ENCODE measurements at regions not wholly inside any gene's neighbourhood (a gene's known extent, or its start where the extent isn't known, plus 50 kb on each side); places are given as distances from the start of the nearest gene placed in this dataset.

DNA sequence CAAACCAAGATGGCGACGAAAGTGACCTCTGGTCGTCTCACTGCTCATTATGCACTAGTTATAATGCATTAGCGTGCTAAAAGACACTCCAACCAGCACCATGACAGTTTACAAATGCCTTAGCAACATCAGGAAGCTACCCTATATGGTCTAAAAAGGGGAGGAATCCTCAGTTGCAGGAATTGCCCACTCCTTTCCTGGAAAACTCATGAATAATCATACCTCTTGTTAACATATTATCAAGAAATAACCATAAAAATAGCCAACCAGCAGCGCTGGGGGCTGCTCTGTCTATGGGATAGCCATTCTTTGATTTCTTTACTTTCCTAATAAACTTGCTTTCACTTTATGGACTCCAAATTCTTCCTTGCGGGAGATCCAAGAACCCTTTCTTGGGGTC, 595.7 kb upstream of the KLF4 start:
- no CpG with 5 or more reads among the region's 6 CpGs for WGBS (ENCODE audit: extremely low coverage, insufficient read length, low lambda C conversion rate)
- Histone ChIP-seq H3K27ac (ENCODE audit: insufficient read length, low read depth, low read length) (no peak overlapping the region), H3K9ac (ENCODE audit: extremely low read depth, insufficient read length, low read length) (no peak overlapping the region), H3K56ac (ENCODE audit: insufficient read length, low read depth, low read length) (no peak overlapping the region), H2AK5ac (ENCODE audit: insufficient read length, low read length) (no peak overlapping the region), H2AFZ (ENCODE audit: low read length) (no peak overlapping the region), H2BK20ac (ENCODE audit: low read depth, low read length, poor library complexity, severe bottlenecking) (no peak overlapping the region), H4K5ac (ENCODE audit: insufficient read length, low read depth, low read length) (no peak overlapping the region), H3K4ac (ENCODE audit: low read depth, low read length) (no peak overlapping the region), H3K4me1 (ENCODE audit: insufficient read depth, low read length) (peaks cover 8% of the 10 kb centered on the region; the same call in 1 of the 2 replicates), H3T11ph (ENCODE audit: low read length) (no peak overlapping the region), H4K20me1 (ENCODE audit: control insufficient read depth, insufficient read depth, insufficient read length) (no peaks in the 10 kb centered on the region), H3K4me2 (ENCODE audit: insufficient read depth, insufficient read length, low read length) (no peak overlapping the region), H3K79me1 (ENCODE audit: insufficient read depth, low read depth, low read length, poor library complexity, severe bottlenecking) (no peaks in the 10 kb centered on the region), H2BK12ac (ENCODE audit: insufficient read length, low read depth, low read length) (no peak overlapping the region), H2BK15ac (ENCODE audit: low read depth, low read length) (no peak overlapping the region), H2BK120ac (ENCODE audit: low read depth, low read length, poor library complexity, severe bottlenecking) (no peak overlapping the region), H4K91ac (ENCODE audit: insufficient read length, low read depth, low read length) (no peak overlapping the region), H3K9me3 (ENCODE audit: control insufficient read depth, low read depth, low read length) (no peaks in the 10 kb centered on the region), H3K23ac (ENCODE audit: insufficient read length, low read depth, low read length) (no peak overlapping the region), H3K14ac (ENCODE audit: insufficient read depth, low read length) (no peak overlapping the region), H2BK5ac (ENCODE audit: insufficient read length, low read length) (no peak overlapping the region), H3K18ac (ENCODE audit: insufficient read length, low read depth, low read length) (no peak overlapping the region), H3K23me2 (ENCODE audit: insufficient read length, low read depth, low read length, poor library complexity, severe bottlenecking) (no peaks in the 10 kb centered on the region), H3K79me2 (ENCODE audit: insufficient read depth, low read length) (no peaks in the 10 kb centered on the region), H4K8ac (replicated peaks; ENCODE audit: insufficient read length, low read depth, low read length) (no peak overlapping the region), H3K27me3 (ENCODE audit: insufficient read depth, low read length) (no peaks in the 10 kb centered on the region)
- peaks cover 0 to 4% (median 0%) of the 10 kb centered on the region in 3 experiments; a peak in 3 of 7 replicates for H3K36me3 Mint-ChIP-seq (ENCODE audit: insufficient read depth in 1 of 3, low read depth in 3 of 3)
- peaks cover 0 to 1% of the 10 kb centered on the region in 2 experiments; a peak in 2 of 5 replicates for H3K9me3 Mint-ChIP-seq
- no peak overlapping the region for H3K4me3 Mint-ChIP-seq
- H3K27ac Mint-ChIP-seq: no peak overlapping the region
- H3K4me1 Mint-ChIP-seq: peaks cover 28 to 32% of the 10 kb centered on the region in 2 experiments
- peaks cover 36% of the 10 kb centered on the region for H3K27me3 Mint-ChIP-seq (ENCODE audit: low read depth)
- DNase-seq: no peak
- TF ChIP-seq CTCF (conservative IDR thresholded peaks at IDR 0.05): no peak
